Tibial nerve (tissue), 3 donors: ENCODE measurements at regions not wholly inside any gene's neighbourhood (a gene's known extent, or its start where the extent isn't known, plus 50 kb on each side); places are given as distances from the start of the nearest gene placed in this dataset.

Experiments
- POLR2A ChIP-seq, 2 donors: fragments of 450-650 bp; IDR thresholded peaks; one replicate each; pipeline ENCODE4 v1.6.1; 2017; ENCODE audit warnings: antibody characterized with exemption in 2 of 2, mild to moderate bottlenecking in 2 of 2, moderate library complexity in 2 of 2
- TF ChIP-seq, protein P1 (sequence below), 5 experiments: fragments of 200-600 bp in 3 of 5; fragments of 450-650 bp in 2 of 5; sonication (generic) in 3 of 5; IDR thresholded peaks; one replicate each; pipeline ENCODE4 v1.5.1; 2016 to 2019; ENCODE audit warnings: antibody characterized with exemption in 5 of 5, mild to moderate bottlenecking in 3 of 5, moderate library complexity in 2 of 5

DNA sequence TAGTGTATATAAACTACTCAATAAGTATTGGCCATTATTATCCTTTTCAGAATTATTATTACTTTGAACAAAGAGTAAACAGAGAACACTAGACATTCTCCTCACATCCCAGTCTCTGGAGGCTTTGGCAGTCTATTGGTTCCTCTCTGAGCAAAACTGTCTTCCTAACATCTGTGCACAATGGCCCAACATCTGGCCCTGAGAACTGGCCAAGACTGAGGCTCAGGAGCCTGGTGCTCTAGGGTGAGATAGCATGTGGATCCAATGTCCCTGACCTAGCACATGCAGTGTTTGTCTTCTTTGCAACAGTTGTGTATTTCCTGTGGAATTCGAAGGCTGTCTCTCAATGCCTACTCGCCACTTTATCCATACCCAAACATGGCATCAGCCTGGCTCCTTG lies 313.2 kb upstream of the KAZN start:
- TF ChIP-seq, protein P1, sequence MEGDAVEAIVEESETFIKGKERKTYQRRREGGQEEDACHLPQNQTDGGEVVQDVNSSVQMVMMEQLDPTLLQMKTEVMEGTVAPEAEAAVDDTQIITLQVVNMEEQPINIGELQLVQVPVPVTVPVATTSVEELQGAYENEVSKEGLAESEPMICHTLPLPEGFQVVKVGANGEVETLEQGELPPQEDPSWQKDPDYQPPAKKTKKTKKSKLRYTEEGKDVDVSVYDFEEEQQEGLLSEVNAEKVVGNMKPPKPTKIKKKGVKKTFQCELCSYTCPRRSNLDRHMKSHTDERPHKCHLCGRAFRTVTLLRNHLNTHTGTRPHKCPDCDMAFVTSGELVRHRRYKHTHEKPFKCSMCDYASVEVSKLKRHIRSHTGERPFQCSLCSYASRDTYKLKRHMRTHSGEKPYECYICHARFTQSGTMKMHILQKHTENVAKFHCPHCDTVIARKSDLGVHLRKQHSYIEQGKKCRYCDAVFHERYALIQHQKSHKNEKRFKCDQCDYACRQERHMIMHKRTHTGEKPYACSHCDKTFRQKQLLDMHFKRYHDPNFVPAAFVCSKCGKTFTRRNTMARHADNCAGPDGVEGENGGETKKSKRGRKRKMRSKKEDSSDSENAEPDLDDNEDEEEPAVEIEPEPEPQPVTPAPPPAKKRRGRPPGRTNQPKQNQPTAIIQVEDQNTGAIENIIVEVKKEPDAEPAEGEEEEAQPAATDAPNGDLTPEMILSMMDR (IDR thresholded peaks at IDR 0.05), result no peak
- TF ChIP-seq POLR2A (IDR thresholded peaks at IDR 0.05), result no peak
